H1 (cell line): ENCODE measurements at regions not wholly inside any gene's neighbourhood (a gene's known extent, or its start where the extent isn't known, plus 50 kb on each side); places are given as distances from the start of the nearest gene placed in this dataset.

Experiments used
- CHD2 ChIP-seq: IDR thresholded peaks from 2 replicates; pipeline ENCODE4 v1.6.1; 2012; ENCODE audit warnings: low read length, improper control_type of control experiment
- CTCF ChIP-seq, 3 experiments: IDR thresholded peaks; 1 replicate in 2 of 3; 2 replicates in 1 of 3; pipeline versions ENCODE4 v1.5.1 to v1.6.1; 2011; ENCODE audit warnings: low read length in 3 of 3, mild to moderate bottlenecking in 3 of 3, inconsistent platforms in 2 of 3, low read depth in 1 of 3, moderate library complexity in 1 of 3; ENCODE audit not compliant: insufficient read depth in 1 of 3; ENCODE audit errors: control extremely low read depth in 1 of 3
- HDAC6 ChIP-seq: IDR thresholded peaks from one replicate; pipeline ENCODE4 v1.7.1; 2012; ENCODE audit warnings: low read depth, mild to moderate bottlenecking, inconsistent platforms, low read length, moderate library complexity
- KDM1A ChIP-seq: fragments of 200-600, 300-600 bp; sonication (generic); IDR thresholded peaks from 2 replicates; pipeline ENCODE4 v1.7.1; 2016; ENCODE audit warnings: mild to moderate bottlenecking, low read length, borderline replicate concordance
- POLR2A ChIP-seq, 2 experiments: IDR thresholded peaks; 1 replicate in 1 of 2; 2 replicates in 1 of 2; pipeline ENCODE4 v1.6.1; 2011; ENCODE audit warnings: low read depth in 2 of 2, low read length in 2 of 2, mild to moderate bottlenecking in 2 of 2; ENCODE audit errors: control extremely low read depth in 1 of 2
- POLR2AphosphoS5 ChIP-seq: IDR thresholded peaks from 2 replicates; pipeline ENCODE4 v1.6.1; 2011; ENCODE audit warnings: low read depth, low read length

DNA sequence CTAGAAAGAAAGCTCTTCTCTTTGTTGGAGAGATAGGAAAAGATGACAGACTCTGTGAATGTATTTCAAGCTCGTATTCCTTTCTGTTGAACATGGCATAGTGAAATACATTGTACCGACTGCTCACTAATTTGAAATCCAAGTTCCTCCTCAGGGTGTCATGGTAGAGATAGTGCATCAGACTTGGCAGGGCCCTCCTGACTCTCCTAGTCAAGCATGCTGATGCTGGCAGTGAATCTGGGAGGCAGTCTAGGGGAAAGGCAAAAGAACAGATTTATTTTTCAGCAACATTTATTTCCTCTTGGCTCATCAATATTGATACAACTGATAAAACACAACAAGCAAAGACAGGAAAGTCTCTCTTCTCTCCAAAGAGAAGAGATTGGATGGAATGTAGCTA lies 356.3 kb upstream of the IRAK1BP1 start:
- TF ChIP-seq POLR2AphosphoS5, result no peak
- TF ChIP-seq HDAC6, result no peak
- TF ChIP-seq CHD2, result no peak
- TF ChIP-seq POLR2A (IDR thresholded peaks at IDR 0.05; ENCODE audit: control extremely low read depth in 1 of 2, low read depth in 2 of 2, low read length in 2 of 2), result no peak
- no peak for TF ChIP-seq KDM1A
- no peak for TF ChIP-seq CTCF (IDR thresholded peaks at IDR 0.05; ENCODE audit: control extremely low read depth in 1 of 3, insufficient read depth in 1 of 3, low read depth in 1 of 3, low read length in 3 of 3)
